Fibroblast of lung (primary cell): ENCODE measurements at regions not wholly inside any gene's neighbourhood (a gene's known extent, or its start where the extent isn't known, plus 50 kb on each side); places are given as distances from the start of the nearest gene placed in this dataset.

Source experiments
- CTCF ChIP-seq, 2 donors: IDR thresholded peaks in 1 of 2; conservative IDR thresholded peaks in 1 of 2; 1 replicate in 1 of 2; 2 replicates in 1 of 2; pipeline ENCODE4 v1.5.1; 2011 to 2012; ENCODE audit warnings: low read length in 2 of 2, control low read depth in 1 of 2, inconsistent platforms in 1 of 2, low read depth in 1 of 2, mild to moderate bottlenecking in 1 of 2
- EZH2 ChIP-seq: IDR thresholded peaks from 2 replicates; pipeline ENCODE4 v1.5.1; 2012; ENCODE audit warnings: low read length, control low read depth, mild to moderate bottlenecking; ENCODE audit errors: missing control alignments

- TF ChIP-seq CTCF (conservative IDR thresholded peaks at IDR 0.05 in 1 of 2, IDR thresholded peaks at IDR 0.05 in 1 of 2; ENCODE audit: low read depth in 1 of 2, low read length in 2 of 2) = no peak
- no peak for TF ChIP-seq EZH2
These were observed 129.0 kb downstream of the FAM174A start for GRCh38 chr5:100664140-100664539.
